Heart right ventricle (tissue), 16 donors: ENCODE measurements at regions not wholly inside any gene's neighbourhood (a gene's known extent, or its start where the extent isn't known, plus 50 kb on each side); places are given as distances from the start of the nearest gene placed in this dataset.
"Not testable (repeated sequence)": the region's sequence is repeated elsewhere in the genome, so short reads cannot be mapped to it uniquely, and the experiment has no call there.

Experiments
- ATAC-seq, 8 donors: fragments of 200-7000 bp; cut with Tn5 transposase; one replicate each; pipeline ENCODE4 v1.9.1; 2020; ENCODE audit warnings: mild to moderate bottlenecking in 8 of 8, moderate library complexity in 8 of 8, moderate number of reproducible peaks in 1 of 8
- DNase-seq, 2 donors: peaks; one replicate each; pipeline ENCODE4 v3.0.0-alpha.2; 2020
- H3K27ac ChIP-seq, 10 donors: fragments of 200-600 bp; sonication (generic) in 2 of 10; one replicate each; pipeline versions ENCODE4 v1.5.0 to v1.8.0; 2020 to 2022; ENCODE audit warnings: mild to moderate bottlenecking in 3 of 10
- H3K27me3 ChIP-seq, 7 donors: fragments of 200-600 bp; one replicate each; pipeline ENCODE4 v1.8.0; 2021 to 2022; ENCODE audit warnings: mild to moderate bottlenecking in 2 of 7
- H3K36me3 ChIP-seq, 9 donors: fragments of 200-600 bp; sonication (generic) in 1 of 9; one replicate each; pipeline versions ENCODE4 v1.5.0 to v1.8.0; 2020 to 2022; ENCODE audit warnings: mild to moderate bottlenecking in 2 of 9
- H3K4me1 ChIP-seq, 9 donors: fragments of 200-600 bp; sonication (generic) in 1 of 9; one replicate each; pipeline versions ENCODE4 v1.5.0 to v1.8.0; 2020 to 2022; ENCODE audit warnings: mild to moderate bottlenecking in 4 of 9
- H3K4me3 ChIP-seq, 10 donors: fragments of 200-600 bp; sonication (generic) in 2 of 10; one replicate each; pipeline versions ENCODE4 v1.5.0 to v1.8.0; 2020 to 2022; ENCODE audit warnings: mild to moderate bottlenecking in 7 of 10, moderate library complexity in 2 of 10
- H3K9me3 ChIP-seq, 11 donors: fragments of 200-600 bp in 10 of 11; sonication (generic) in 2 of 11; one replicate each; pipeline versions ENCODE4 v1.5.0 to v1.8.0; 2013 to 2022; ENCODE audit warnings: mild to moderate bottlenecking in 2 of 11, control low read depth in 1 of 11, moderate library complexity in 1 of 11
- WGBS, 2 donors: extraction: QIAGEN DNeasy Blood & Tissue Kit; methylation state at CpG; one replicate each; pipeline ENCODE4 v1.1.7; 2013; ENCODE audit warnings: inconsistent platforms in 1 of 2; 5-methylcytosine and 5-hydroxymethylcytosine counted together
- intact Hi-C, 10 donors: fragments of 100-400 bp; cut with DNase I; formaldehyde crosslinking; loops; one replicate each; pipeline versions ENCODE4 v1.11.1 to v1.14.2; 2022
- TF ChIP-seq, protein P1 (sequence below), 9 donors: fragments of 200-600 bp; sonication (generic) in 2 of 9; IDR thresholded peaks; one replicate each; pipeline versions ENCODE4 v1.5.0 to v1.8.0; 2021 to 2022; ENCODE audit warnings: antibody characterized with exemption in 9 of 9, mild to moderate bottlenecking in 5 of 9, moderate library complexity in 1 of 9
- donor health status: Arrhythmogenic right ventricular cardiomyopathy.
- donor health status: ischemic (EF 13 %, LVEDD 7.1; RV severe dilation, severe dysfunction).
- donor health status: healthy with polysubstance abuse.
- donor health status: DM: no; HTN: yes; CAD: no.
- donor health status: DM: no; HTN: no; CAD: no.
- donor health status: ischemic (EF 25% LVEDD 6.9; RV normal size, moderate dysfunction).
- donor health status: ischemic (EF 25% LVEDD 5.7; RV mildly dilated, moderate dysfunction).
- donor health status: healthy.
- donor health status: DM: yes; HTN: yes; CAD: no.
- donor health status: Ischemic cardiomyopathy.
- donor health status: ischemic (EF 35%, LVEDD 5.7; RV mildly dilated, moderate dysfunction).
- donor health status: nonischemic (EF 11% LVEDD 7.7; RV severe dilation, severe dysfunction).
- donor health status: DM: yes; HTN: yes; CAD: no.
- donor health status: PGD.
- donor health status: ischemic (EF 29% LVEDD 5.4; RV normal size, mild dysfunction).
- donor health status: nonischemic (EF 23%, LVEDD 6.1; RV moderate dilation, normal function).

DNA sequence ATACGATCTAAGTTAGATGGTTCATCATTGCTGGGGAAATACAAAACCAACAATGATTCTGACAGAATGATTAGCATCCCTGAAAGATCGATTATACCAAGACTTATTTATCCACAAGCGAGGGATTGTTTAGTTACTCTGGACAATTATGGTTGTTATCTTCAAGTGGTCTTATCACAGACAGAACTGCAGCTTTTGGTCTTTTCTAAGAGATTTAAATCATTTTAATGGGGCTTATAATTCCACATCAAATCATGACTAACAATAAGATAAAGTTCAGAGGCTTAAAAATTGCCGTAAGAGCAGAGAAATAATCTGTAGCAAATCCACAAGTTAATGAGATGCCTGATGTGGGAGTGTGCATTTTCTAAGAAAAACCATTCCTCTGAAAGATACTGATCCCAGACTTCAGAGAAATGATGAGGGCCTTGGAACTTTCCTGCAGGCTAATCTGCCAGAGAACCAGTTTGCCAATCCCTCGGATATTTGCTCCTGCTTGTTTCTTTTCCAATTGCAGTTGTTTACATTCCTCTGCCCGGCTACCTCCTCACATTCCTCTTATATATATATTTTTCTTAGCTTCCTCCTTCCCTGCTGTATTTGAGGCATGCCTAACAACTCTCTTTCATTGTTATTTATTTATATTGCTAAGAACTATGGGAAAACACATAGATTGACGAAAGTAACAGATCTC is 134.8 kb downstream of the BACH1 start:
- peaks cover 0 to 18% (median 6%) of the 10 kb centered on the region in 9 donors for H3K4me1 ChIP-seq
- no peak overlapping the region for H3K4me3 ChIP-seq
- no peak for ATAC-seq
- 78 to 90% methylated on average over 7 of the region's 7 CpGs for WGBS, 2 donors
- H3K9me3 ChIP-seq: no peaks in the 10 kb centered on the region
- intact Hi-C loops: no loop called here
- DNase-seq: no peak
- H3K27ac ChIP-seq: no peak overlapping the region
- H3K36me3 ChIP-seq: no peaks in the 10 kb centered on the region
- TF ChIP-seq, protein P1, sequence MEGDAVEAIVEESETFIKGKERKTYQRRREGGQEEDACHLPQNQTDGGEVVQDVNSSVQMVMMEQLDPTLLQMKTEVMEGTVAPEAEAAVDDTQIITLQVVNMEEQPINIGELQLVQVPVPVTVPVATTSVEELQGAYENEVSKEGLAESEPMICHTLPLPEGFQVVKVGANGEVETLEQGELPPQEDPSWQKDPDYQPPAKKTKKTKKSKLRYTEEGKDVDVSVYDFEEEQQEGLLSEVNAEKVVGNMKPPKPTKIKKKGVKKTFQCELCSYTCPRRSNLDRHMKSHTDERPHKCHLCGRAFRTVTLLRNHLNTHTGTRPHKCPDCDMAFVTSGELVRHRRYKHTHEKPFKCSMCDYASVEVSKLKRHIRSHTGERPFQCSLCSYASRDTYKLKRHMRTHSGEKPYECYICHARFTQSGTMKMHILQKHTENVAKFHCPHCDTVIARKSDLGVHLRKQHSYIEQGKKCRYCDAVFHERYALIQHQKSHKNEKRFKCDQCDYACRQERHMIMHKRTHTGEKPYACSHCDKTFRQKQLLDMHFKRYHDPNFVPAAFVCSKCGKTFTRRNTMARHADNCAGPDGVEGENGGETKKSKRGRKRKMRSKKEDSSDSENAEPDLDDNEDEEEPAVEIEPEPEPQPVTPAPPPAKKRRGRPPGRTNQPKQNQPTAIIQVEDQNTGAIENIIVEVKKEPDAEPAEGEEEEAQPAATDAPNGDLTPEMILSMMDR (IDR thresholded peaks at IDR 0.05): no peak
- H3K27me3 ChIP-seq: no peaks in the 10 kb centered on the region

DNA sequence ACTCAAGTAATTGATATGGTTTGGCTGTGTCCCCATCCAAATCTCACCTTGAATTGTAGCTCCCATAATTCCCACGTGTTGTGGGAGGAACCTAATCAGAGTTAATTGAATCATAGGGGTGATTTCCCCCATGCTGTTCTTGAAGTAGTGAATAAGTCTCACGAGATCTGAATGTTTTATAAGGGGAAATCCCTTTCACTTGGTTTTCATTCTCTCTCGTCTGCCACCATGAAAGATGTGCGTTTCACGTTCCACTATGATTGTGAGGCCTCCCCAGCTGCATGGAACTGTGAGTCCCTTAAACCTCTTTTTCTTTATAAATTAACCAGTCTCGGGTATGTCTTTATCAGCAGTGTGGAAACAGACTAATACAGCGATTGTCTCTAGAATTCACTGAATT is 135.4 kb downstream of the BACH1 start:
- DNase-seq (no peak), ATAC-seq (no peak)
- whole genome bisulfite sequencing, 2 donors: 86 to 93% methylated on average over 7 of the region's 7 CpGs
- intact Hi-C loops: no loop called here
- TF ChIP-seq, protein P1 (IDR thresholded peaks at IDR 0.05): no peak
- Histone ChIP-seq H3K36me3 (no peaks in the 10 kb centered on the region), H3K9me3 (no peaks in the 10 kb centered on the region), H3K4me3 (no peak overlapping the region), H3K27ac (no peak overlapping the region), H3K27me3 (no peaks in the 10 kb centered on the region), H3K4me1 (peaks cover 0 to 18% (median 6%) of the 10 kb centered on the region in 9 donors)

- ATAC-seq, DNase-seq, H3K4me3 ChIP-seq, H3K9me3 ChIP-seq, H3K27ac ChIP-seq, intact Hi-C loops, H3K27me3 ChIP-seq, H3K36me3 ChIP-seq: not testable (repeated sequence)
- H3K4me1 ChIP-seq: peaks cover 0 to 18% (median 6%) of the 10 kb centered on the region in 9 donors
- WGBS, 2 donors: 97% methylated on average over 2 of the region's 2 CpGs
These were observed 136.3 kb downstream of the BACH1 start for GRCh38 chr21:29434982-29435381.

DNA sequence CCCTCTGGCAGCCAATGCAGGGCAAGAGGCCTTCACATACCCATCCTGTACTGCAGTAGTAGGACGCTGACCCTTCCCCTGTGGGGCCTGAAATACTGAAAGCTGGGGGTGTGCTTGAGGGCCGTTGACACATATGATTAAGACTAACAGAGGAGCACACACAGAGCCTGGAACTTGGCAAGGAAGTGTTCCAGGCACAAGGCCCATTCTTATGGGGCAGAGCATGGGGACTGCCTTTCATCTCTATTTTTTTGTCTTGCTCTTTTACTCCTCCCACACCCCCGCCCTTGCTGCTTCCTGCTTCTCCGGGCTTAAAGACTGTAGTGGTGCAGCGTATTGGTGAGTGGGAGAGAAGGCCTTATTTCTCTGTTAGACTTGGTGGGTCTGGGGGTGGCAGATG is 137.4 kb downstream of the BACH1 start:
- no peaks in the 10 kb centered on the region for H3K36me3 ChIP-seq
- H3K4me3 ChIP-seq: no peak overlapping the region
- peaks cover 0 to 18% (median 6%) of the 10 kb centered on the region in 9 donors for H3K4me1 ChIP-seq
- H3K9me3 ChIP-seq: no peaks in the 10 kb centered on the region
- peak overlapping the region in 1 of 10 donors; percentile 18 for H3K27ac ChIP-seq
- TF ChIP-seq, protein P1 (IDR thresholded peaks at IDR 0.05): no peak
- 35 to 38% methylated on average over 5 of the region's 5 CpGs for WGBS, 2 donors
- ATAC-seq (peak; percentile 51 to 92 (median 86)), DNase-seq (peak in 1 of 2 donors; percentile 40)
- intact Hi-C loops: no loop called here
- no peaks in the 10 kb centered on the region for H3K27me3 ChIP-seq

DNA sequence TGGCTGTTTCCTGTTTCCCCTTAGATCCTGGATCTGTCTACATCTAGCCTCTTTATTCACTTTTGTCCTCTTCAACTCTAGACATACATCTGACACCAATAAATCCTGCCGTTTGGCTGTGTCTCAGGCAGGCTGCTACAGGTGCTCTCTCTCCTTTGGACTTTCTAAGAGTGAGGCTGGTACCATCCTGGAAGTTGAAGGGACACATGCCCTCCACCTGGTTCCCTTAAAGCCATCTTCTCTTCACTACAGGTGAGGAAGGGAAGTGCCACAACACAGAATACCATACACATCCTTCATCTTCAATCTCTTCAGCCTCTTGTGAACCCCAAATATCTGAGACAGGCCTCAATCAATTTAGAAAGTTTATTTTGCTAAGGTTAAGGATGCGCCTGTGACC is 137.9 kb downstream of the BACH1 start:
- H3K4me3 ChIP-seq: no peak overlapping the region
- H3K27ac ChIP-seq: peak overlapping the region in 1 of 10 donors; percentile 18
- ATAC-seq: no peak
- intact Hi-C loops: no loop called here
- no peak for DNase-seq
- no peaks in the 10 kb centered on the region for H3K9me3 ChIP-seq
- WGBS, 2 donors: 76 to 82% methylated on average over 2 of the region's 2 CpGs
- TF ChIP-seq, protein P1 (IDR thresholded peaks at IDR 0.05): no peak
- no peaks in the 10 kb centered on the region for H3K27me3 ChIP-seq
- peaks cover 0 to 22% (median 6%) of the 10 kb centered on the region in 9 donors for H3K4me1 ChIP-seq
- no peaks in the 10 kb centered on the region for H3K36me3 ChIP-seq
